GM18868 (cell line): ENCODE measurements at regions not wholly inside any gene's neighbourhood (a gene's known extent, or its start where the extent isn't known, plus 50 kb on each side); places are given as distances from the start of the nearest gene placed in this dataset.

Experiments used
- ATAC-seq: cut with Tn5 transposase; IDR thresholded peaks from one replicate; pipeline ENCODE4 v1.9.1; 2021; ENCODE audit warnings: mild to moderate bottlenecking, moderate library complexity; ENCODE audit not compliant: unreplicated experiment

- ATAC-seq: no peak
These were observed 392.5 kb downstream of the RPS24 start for GRCh38 chr10:78426181-78426580.

GRCh38 chr10:78427497-78428031, 393.9 kb downstream of the RPS24 start:
- no peak for ATAC-seq

GRCh38 chr10:78428579-78428978, 394.9 kb downstream of the RPS24 start:
- no peak for ATAC-seq

- ATAC-seq: no peak
These were observed 396.3 kb downstream of the RPS24 start for GRCh38 chr10:78429984-78430383.

- ATAC-seq: no peak
These were observed 398.9 kb downstream of the RPS24 start for GRCh38 chr10:78432583-78432982.

GRCh38 chr10:78433076-78433595, 399.5 kb downstream of the RPS24 start:
- no peak for ATAC-seq

- no peak for ATAC-seq
These were observed 400.3 kb downstream of the RPS24 start for GRCh38 chr10:78433766-78434535.

GRCh38 chr10:78434886-78435285, 401.2 kb downstream of the RPS24 start:
- ATAC-seq: no peak

- ATAC-seq: no peak
These were observed 402.0 kb downstream of the RPS24 start for GRCh38 chr10:78435484-78436221.

- no peak for ATAC-seq
These were observed 402.5 kb downstream of the RPS24 start for GRCh38 chr10:78436222-78436573.

- no peak for ATAC-seq
These were observed 403.2 kb downstream of the RPS24 start for GRCh38 chr10:78436706-78437406.

- ATAC-seq: no peak
These were observed 403.7 kb downstream of the RPS24 start for GRCh38 chr10:78437407-78437768.

GRCh38 chr10:78437998-78438906, 404.6 kb downstream of the RPS24 start:
- no peak for ATAC-seq

GRCh38 chr10:78438907-78439809, 405.5 kb downstream of the RPS24 start:
- no peak for ATAC-seq

- no peak for ATAC-seq
These were observed 407.3 kb downstream of the RPS24 start for GRCh38 chr10:78441010-78441409.

GRCh38 chr10:78441694-78442093, 408.0 kb downstream of the RPS24 start:
- ATAC-seq: no peak

- no peak for ATAC-seq
These were observed 409.3 kb downstream of the RPS24 start for GRCh38 chr10:78442836-78443550.

GRCh38 chr10:78443900-78444571, 410.4 kb downstream of the RPS24 start:
- ATAC-seq: no peak
